Activated CD8-positive, alpha-beta memory T cell treated with anti-CD3 and anti-CD28 coated beads for 48 hours (primary cell): ENCODE measurements at regions not wholly inside any gene's neighbourhood (a gene's known extent, or its start where the extent isn't known, plus 50 kb on each side); places are given as distances from the start of the nearest gene placed in this dataset.
"Not testable (repeated sequence)": the region's sequence is repeated elsewhere in the genome, so short reads cannot be mapped to it uniquely, and the experiment has no call there.

Experiments
- DNase-seq, 3 experiments: peaks; one replicate each; pipeline ENCODE4 v3.0.0-alpha.2; 2020; ENCODE audit warnings: low read depth in 2 of 3, low spot score in 2 of 3

GRCh38 chr22:22976033-22976922 lies 88.7 kb downstream of the IGLL5 start:
- DNase-seq, result no peak

- DNase-seq, result no peak
Measured at GRCh38 chr22:22977479-22978200, 90.0 kb downstream of the IGLL5 start.

- no peak for DNase-seq
Measured at GRCh38 chr22:22978637-22979036, 91.0 kb downstream of the IGLL5 start.

- no peak for DNase-seq
Measured at GRCh38 chr22:22979121-22979724, 91.1 kb upstream of the GNAZ start.

- DNase-seq, result no peak
Measured at GRCh38 chr22:22979954-22980353, 90.4 kb upstream of the GNAZ start.

- DNase-seq, result no peak
Measured at GRCh38 chr22:22981670-22982571, 88.4 kb upstream of the GNAZ start.

GRCh38 chr22:22982616-22983015 lies 87.7 kb upstream of the GNAZ start:
- DNase-seq, result no peak

GRCh38 chr22:22983123-22983522 lies 87.2 kb upstream of the GNAZ start:
- DNase-seq, result no peak

GRCh38 chr22:22983816-22984215 lies 86.5 kb upstream of the GNAZ start:
- no peak for DNase-seq

GRCh38 chr22:22984967-22985366 lies 85.4 kb upstream of the GNAZ start:
- no peak for DNase-seq

- no peak for DNase-seq
Measured at GRCh38 chr22:22986008-22986407, 84.3 kb upstream of the GNAZ start.

GRCh38 chr22:22986640-22987039 lies 83.7 kb upstream of the GNAZ start:
- DNase-seq, result no peak

GRCh38 chr22:22988150-22988549 lies 82.2 kb upstream of the GNAZ start:
- DNase-seq, result no peak

- DNase-seq, result no peak
Measured at GRCh38 chr22:22988785-22989184, 81.5 kb upstream of the GNAZ start.

- DNase-seq, result no peak
Measured at GRCh38 chr22:22989856-22990255, 80.5 kb upstream of the GNAZ start.

- DNase-seq, result not testable (repeated sequence)
Measured at GRCh38 chr22:22990711-22991505, 79.4 kb upstream of the GNAZ start.

GRCh38 chr22:22992474-22992873 lies 77.8 kb upstream of the GNAZ start:
- no peak for DNase-seq

- no peak for DNase-seq
Measured at GRCh38 chr22:22993184-22993583, 77.1 kb upstream of the GNAZ start.

GRCh38 chr22:22995166-22995565 lies 75.2 kb upstream of the GNAZ start:
- no peak for DNase-seq
